GF-D8 (cell line): ENCODE measurements at regions not wholly inside any gene's neighbourhood (a gene's known extent, or its start where the extent isn't known, plus 50 kb on each side); places are given as distances from the start of the nearest gene placed in this dataset.

Experiments used
- DNase-seq: peaks from one replicate; lab custom pipeline; 2025; lab: John Stamatoyannopoulos, UW

DNA sequence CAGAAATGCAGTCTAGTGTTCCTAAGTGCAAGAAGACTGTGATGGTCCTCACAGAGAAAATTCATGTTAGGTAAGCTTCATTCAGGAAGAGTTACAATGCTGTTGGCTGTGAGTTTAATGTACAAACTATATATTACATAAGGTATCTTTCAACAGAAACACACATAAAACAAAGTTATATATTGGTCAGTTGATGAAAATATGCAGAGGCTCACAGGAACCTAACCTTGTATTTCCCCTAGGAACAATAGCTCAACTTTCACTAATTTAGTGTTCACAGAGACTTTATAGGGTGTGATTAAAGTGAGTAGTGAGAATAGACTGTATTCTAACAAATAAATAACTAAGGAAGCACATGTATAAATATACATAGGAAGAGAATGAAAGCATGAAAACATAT lies 676.9 kb upstream of the ADGRL4 start:
- no peak for DNase-seq

DNA sequence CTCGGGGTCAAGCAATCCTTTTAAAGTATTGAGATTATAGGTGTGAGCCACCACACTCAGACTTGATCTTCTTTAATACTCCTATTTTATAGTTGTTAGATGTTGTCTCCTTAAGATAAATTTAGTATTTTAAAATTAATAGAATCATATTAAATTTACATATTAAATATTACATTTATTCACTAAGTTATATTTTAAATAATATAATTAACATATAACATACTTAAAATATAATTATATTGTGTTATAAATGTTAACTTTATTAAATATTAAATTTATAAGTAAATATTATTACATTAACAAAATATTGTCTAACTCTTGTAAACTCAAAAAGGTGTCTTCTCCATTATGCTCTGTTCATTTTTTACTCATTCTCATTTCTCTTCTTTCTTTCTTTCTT lies 675.9 kb upstream of the ADGRL4 start:
- no peak for DNase-seq

DNA sequence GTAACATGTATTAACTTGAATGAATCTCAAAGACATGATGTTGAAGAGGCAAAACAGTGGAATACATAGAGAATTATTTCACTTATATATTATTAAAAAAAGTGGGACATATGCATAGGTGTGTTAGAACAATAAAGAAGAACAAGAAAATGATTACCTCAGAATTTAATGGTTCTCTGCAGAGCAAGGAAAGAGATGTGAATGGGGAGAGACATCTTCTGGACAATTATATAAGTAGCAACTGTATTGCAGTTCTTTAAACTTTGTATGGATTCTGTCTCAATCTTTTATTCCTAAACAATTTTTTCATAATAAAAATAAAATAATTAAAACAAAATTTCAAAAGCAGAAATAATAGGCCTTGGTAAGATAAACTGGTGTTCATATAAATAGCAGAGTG lies 674.9 kb upstream of the ADGRL4 start:
- DNase-seq, result no peak

DNA sequence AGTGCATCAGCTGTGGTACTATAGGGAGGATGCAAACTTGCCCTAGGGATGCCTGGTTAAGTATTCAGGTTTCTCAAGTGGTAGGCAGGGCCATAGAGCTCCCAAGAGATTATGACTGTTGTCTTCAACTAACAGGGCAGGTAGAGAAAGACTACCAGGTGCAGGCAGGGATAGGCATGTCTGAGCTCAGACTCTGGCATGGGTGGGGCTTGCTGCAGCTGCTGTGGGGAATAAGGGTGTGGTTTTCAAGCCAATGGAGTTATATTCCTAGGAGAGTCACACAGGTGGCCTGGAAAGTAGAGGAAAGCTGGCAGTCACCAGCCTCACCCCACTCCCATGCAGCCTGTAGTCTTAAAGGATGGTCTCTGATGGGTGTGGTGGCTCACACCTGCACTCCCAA lies 673.4 kb upstream of the ADGRL4 start:
- DNase-seq, result no peak

DNA sequence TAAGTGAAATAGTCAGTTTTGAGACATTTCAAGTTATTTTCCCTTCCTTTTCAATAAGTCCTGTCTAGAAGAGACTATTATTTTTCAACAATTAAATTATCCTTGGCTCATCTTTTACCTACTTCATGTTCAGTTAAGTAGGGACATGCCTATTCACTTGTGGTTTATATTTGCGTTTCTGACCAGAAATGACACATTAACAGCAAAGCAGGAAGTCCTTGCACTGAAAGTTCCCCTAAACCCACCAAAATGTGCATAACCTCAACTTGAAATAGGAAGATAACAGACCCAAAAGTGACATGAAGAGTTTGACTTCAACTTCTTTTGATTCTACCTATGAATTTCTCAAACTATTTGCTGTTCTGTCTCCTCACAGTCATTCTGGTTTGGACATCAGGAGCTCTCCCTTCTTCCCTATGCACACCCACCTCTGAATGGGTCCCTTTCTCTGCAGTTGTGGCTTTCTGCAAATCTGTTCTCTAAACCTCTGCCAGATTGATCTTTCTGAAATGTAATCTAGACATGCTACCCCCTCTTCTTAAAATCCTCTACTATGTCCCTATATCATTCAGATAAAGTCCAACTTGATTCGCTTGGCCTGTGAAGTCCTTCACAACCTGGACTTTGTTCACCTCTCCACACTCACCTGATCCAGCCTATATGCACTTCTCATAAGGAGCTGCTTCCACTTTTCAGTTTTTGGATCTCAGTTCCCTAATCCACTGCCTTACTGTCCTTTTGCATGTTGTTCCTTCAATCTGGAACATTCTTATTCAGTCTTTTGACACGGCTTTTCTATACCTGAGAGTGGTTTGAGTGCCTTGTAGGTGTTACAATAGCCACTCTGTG lies 661.5 kb upstream of the ADGRL4 start:
- no peak for DNase-seq

DNA sequence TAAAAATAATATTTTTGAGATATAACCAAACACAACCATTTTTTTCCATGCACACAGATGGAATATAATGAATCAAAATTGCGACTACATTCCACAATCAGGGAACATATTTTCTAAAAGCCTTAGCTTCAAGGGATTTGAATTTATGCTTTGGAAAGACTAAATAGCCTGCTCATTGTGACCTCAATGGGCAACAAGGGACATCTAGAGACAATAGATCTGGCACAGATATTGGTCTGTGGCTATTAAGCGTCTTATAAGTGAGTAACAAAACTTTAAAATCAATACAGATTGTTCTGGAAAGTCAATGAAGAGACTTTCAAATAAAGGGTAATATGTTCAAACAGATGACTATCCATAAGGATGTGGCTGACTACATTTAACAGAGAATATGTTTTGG lies 660.6 kb upstream of the ADGRL4 start:
- DNase-seq, result no peak

DNA sequence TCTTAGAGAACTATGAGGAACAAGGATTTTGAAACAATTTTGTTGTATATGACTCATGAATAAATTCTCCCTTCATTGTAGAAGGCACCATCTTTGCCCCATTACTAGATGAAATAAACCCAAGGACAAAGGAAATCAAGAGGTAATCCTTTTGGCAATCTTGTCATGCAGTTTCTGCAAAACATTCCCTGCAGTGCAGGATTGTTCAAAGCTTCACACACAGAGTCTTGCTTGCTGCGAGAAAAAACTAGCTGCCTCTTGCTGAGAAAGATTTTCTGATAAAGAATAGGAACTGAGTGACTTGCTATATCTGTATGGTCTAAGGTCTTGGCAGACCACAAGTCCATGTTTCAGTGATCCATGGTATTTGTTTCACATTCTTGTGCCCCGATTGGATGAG lies 657.4 kb upstream of the ADGRL4 start:
- DNase-seq, result no peak

DNA sequence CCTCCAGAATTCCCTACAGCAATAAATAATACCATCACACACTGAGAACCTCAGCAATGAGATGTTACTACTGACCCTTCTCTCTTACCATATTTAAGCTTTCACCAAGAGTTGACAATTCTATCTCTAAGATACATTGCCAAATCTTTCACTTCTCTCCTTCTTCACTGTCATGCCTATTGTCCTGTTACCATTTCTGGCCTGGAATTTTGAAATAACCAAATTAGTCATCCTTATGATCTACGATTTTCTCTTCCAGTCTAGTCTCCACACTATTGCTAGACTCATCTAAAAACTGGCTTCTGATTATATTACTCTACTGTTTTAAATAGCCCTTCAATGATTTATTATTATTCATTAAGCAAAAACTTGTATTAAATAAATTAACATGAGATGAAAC lies 656.1 kb upstream of the ADGRL4 start:
- no peak for DNase-seq

DNA sequence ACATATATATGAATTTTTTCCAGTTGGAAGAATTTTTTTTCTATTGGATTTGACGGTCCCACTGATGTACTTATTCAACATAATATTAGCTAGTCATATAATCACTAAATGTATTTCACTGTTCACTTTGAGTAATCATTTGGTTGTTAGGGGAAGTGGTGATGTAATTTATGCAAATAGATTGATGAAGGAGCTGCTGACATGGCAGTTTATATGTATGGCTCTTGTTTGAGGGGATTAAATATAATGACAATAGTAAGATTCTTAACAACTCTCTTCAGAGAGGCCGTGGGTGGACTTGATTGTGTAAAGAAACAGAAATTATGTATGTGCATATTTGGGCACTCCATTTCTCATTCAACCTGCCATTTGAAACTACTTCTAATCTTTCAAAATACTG lies 653.6 kb upstream of the ADGRL4 start:
- DNase-seq, result no peak

DNA sequence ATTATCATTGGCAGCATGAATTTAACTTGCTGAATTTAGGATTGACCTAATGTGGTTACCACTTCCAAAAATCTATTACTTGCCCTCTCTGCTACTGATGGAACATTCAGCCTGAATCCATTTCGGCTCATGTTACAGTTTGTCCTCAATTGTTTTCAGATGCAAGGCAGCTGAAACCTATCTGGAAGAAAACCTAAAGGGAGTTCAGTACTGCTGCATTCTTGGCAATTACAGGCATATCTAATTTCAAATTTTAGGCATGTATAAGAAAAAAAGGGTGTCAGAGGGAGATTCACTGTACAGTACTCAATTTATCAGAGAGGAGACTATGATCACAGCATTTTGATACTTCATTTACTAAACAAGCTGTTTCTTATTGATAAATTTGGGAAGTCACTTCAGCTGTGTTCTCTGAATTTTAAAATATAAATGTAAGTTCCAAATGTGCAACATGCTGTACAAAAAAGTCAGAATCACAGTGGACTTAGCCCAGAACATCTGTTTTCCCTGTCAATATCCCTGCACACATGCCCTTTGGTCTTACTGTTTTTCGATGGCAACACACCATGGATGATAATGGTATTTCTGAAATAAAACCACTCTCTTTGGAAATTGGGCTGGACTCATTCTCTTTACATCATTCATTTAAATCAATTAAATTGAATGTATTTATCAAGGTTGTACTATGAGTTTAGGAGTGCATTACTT lies 651.6 kb upstream of the ADGRL4 start:
- DNase-seq, result no peak

DNA sequence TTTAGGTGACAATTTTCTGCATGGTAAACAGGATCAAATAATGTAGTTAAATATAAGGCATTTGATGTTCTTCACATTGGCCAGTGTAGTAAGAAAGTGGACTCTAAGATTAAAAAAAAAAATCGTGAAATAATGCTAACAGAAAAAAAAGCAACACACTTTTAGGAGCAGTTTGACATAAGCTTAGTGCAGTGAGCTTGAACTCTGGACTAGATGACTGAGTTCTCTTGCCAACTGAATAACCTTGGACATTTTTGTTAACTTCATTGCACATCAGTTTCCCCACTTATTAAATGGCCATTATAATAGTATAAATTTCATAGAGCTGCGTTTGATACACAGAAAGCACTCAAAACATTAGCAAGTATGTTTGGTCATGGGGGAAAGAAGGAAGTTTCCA lies 649.3 kb upstream of the ADGRL4 start:
- no peak for DNase-seq

DNA sequence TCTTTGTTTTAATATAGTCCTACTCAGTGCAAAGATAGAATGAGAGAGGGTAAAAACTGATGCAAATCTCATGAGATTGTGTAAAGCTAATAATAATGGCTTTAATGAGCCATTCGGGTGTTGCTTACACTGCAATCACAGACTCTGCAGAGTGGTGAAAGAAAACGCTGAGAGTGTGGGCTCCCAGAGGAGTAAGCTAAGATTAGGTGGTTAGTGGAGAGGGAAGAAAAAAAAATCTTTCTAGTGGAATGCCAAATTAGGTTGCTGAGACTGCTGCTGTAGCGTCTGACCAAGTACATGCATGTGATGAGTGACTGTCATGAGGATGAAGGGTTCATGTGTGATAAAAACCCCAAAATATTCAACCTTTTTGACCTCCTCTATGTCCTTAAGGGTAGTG lies 645.9 kb upstream of the ADGRL4 start:
- DNase-seq, result no peak

DNA sequence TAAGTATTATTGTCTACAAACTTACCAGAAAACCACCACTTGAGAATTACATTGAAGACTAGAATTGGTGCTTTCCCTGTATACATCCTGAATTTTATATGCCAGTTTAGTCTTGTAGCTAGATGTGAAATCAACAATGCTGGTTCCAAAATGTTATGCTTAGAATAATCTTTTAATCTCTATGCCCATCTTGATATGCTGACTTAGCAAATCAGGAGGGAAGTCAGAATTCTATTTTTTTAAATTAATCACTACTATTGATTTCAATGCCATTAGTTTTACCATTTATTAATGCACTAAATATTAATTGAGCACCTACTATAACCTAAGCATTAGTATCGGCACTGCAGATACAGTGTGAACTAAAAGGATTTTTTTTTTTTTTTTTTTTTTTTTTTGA lies 641.6 kb upstream of the ADGRL4 start:
- no peak for DNase-seq

DNA sequence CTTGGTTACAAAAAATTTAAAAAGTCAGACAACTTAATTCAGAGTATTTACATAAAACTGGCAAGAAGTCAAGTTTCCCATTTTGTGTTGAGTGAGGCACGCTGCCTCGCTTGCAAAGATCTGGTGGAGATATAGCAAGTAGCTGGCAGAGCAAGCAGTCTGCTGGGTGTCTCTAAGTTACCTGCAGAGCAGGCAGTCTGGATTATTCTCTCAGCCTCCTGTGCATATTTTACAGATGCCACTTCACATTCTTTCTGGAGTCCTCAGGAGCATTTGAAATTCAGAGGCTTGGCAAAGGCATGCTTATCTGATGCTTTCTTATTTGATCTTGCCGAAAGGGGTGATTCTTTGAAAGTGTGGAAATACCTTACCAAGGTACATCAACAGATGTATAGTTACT lies 640.4 kb upstream of the ADGRL4 start:
- DNase-seq, result no peak

DNA sequence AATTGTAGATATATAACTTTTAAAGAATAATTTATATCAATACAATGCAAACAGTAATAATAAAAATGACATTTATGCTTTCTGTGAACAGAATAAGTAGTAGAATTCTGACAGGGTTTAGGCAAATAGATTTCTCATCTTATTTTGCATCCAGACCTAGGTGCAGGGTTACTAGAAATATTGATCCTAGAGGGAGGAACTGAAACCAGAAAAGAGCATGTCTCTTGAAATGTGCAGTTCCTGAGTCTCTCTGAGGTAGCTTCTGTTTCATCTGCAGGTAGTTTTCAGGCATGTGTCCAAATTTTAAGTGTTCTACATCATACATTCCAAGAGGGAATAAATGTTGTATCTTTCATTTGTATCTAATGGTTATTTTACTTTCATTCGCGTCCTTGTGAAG lies 631.9 kb upstream of the ADGRL4 start:
- no peak for DNase-seq

DNA sequence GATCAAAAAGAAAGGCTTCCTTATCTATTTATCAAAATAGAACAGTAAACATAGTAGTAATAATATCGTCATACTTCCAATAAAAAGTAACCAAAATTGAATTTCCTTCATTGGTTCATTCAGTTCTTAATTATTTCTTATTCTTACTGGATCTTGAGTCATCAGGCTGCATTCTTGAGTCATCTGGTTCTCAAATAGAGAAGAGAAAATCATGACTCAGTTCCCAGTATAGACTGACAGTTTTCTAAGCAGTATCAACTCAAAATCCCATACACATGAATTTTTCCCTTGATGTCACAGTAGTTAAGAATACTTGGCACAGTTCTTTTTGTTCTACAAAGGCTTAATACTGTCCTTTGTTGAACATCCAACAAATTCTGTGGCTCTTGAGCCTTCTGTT lies 626.9 kb upstream of the ADGRL4 start:
- no peak for DNase-seq

DNA sequence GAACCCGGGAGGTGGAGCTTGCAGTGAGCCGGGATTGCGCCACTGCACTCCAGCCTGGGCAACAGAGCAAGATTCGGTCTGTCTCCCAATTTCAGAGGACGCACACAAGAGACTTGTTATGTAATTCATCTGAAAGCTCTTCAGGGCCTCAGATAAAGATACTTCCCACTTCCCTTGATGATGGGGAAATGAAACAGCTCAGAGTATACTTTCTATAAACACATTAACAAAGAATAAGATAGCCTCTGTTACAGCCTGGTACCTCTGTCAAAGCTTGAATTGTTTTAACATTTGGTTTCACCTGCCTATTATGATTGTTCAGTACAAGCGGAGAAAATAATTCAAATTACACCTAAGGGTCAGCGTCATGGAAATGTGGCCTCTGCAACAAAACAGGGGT lies 622.9 kb upstream of the ADGRL4 start:
- no peak for DNase-seq

DNA sequence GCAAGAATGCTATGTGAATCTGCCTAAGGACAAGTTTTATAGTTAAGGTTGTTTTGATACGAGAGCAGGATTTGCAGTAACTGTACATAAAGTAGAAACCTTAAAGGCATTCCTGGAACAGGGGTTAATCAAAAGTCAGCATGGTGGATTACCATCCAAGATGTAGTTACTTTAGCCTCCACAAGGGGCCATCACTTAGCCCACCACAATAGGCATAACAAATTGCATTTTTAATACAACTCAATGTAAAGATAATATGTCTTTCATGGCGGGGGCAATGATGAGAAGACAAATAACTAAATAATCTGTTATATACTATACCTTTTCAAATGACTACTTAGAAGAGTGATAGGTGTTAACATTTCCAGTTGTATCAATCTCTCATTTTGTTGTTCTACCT lies 611.2 kb upstream of the ADGRL4 start:
- no peak for DNase-seq

DNA sequence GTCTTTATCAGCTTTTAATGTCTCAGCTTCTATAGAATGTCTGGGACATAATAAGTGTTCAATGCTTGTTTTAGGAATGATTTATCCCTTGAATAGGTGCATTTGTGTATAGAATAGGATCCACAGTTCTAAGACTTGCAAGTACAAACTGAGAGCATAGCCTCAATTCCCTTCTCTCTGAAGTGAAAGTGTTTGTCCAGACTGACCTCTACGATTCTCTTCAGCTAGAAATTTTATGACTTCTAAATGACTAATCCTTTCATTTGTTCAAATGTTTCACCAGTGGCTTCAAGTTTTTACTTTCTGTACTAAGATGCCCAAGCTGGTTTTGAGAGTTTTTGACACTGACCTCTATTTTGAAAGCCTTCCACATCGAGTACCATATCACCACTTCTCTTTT lies 608.2 kb upstream of the ADGRL4 start:
- no peak for DNase-seq

DNA sequence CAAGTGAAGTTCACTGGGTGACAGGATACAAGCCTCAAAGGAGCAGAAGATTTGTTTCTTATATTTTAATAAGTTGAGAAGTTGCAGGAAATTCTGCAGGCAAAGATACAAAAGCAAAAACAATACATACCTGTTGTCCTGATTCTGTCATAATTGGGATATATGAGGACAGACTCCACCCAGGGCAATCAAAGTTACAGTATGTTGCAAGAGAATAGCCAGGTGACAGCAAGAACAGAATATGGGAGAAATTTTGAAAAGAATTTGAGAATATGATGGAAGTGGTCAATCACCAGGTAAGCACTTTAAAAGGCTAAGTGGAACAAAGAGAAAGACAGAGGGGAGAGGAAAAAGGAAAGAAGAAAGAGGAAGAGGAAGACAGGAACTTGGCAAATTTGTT lies 607.6 kb upstream of the ADGRL4 start:
- no peak for DNase-seq

DNA sequence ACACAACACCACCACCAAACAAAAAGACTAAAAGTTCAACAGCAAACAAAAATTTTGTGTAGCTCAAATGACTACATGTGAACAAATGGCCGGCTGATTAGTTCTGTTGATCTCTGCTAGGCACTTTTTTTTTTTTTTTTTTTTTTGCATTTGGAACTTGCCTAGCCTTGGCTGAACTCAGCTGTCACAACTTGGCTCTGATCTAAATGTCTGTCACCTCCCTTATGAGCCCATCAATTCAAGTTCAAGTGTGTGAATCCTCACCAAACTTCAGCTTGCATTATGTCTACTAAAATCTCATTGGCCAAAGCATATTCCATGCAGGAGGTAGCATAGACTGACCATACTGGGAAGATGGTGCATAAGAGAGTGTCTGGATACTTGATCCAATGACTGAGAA lies 606.5 kb upstream of the ADGRL4 start:
- DNase-seq, result no peak

DNA sequence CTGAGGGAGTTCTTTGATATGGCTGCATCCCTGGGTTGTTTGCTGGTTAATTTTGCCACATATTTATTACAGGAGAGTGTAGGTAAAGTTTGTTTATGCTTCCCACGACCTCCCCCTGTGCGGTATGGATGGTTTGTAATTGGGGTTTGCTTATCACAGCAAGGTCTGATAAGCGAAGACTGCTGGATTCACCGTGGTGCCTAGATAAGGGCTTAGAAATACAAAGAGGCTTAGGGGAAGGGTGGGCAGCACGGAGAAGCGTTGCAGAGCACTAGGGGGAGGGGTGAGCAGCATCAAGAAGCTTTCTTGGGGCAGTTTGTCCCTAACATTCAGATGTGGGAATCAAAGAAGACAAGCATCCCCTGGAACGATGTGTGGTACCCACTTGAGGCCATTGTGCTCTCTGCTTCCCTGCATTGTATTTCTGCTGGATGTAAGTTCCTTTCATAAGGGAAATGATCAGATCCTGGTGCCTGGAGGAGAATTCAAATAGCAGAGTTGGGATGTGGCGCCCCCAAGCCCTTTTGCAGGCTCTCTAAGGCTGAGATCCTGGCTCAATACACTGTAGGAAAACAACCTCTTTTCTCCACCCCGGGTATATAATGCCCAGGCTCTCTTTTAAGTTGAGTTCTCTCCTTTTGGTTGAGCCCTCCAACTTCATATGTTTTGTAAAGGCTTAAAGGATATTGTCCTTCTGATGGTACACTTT lies 598.1 kb upstream of the ADGRL4 start:
- no peak for DNase-seq

DNA sequence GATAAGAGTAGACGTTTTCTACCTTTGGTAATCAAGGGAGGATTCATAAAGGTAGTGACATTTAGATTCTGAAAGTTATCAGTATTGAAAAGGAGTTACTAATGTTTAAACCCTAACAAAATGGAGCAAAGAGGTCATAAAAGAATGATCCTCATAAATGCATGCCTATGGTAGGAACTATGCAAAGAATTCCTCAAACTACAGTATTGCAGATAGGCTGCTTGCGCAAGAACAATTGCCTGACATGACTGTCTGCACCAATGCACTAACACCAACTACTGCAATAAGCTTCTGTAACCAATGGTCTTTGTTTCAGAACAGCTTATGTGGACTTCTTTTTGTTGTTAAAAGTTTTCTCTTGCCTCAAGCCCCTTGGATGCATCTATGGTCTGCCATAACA lies 597.3 kb upstream of the ADGRL4 start:
- no peak for DNase-seq
